Nephron progenitor cell (in vitro differentiated cells): ENCODE measurements at regions not wholly inside any gene's neighbourhood (a gene's known extent, or its start where the extent isn't known, plus 50 kb on each side); places are given as distances from the start of the nearest gene placed in this dataset.

Source experiments
- DNase-seq: peaks from one replicate; pipeline ENCODE4 v3.0.0; 2021
- H3K27ac Mint-ChIP-seq: 2 replicates; pipeline ENCODE4 v1.8.0; 2021; ENCODE audit warnings: mild to moderate bottlenecking, moderate library complexity, mixed read lengths
- H3K27me3 Mint-ChIP-seq: 2 replicates; pipeline ENCODE4 v1.8.0; 2021; ENCODE audit warnings: mild to moderate bottlenecking, low read depth, mixed read lengths; ENCODE audit not compliant: poor library complexity
- H3K36me3 Mint-ChIP-seq: 2 replicates; pipeline ENCODE4 v1.8.0; 2021; ENCODE audit warnings: low read depth, mixed read lengths
- H3K4me1 Mint-ChIP-seq: 2 replicates; pipeline ENCODE4 v1.8.0; 2021; ENCODE audit warnings: mixed read lengths
- H3K4me3 Mint-ChIP-seq: 2 replicates; pipeline ENCODE4 v1.8.0; 2021; ENCODE audit warnings: mild to moderate bottlenecking, moderate library complexity, mixed read lengths
- H3K9me3 Mint-ChIP-seq: 2 replicates; pipeline ENCODE4 v1.8.0; 2021; ENCODE audit warnings: mild to moderate bottlenecking, moderate library complexity, mixed read lengths
- CTCF ChIP-seq: fragments of 200-600 bp; sonication (generic); IDR thresholded peaks from 2 replicates; pipeline ENCODE4 v1.5.0; 2021; ENCODE audit warnings: antibody characterized with exemption

- no peaks in the 10 kb centered on the region for H3K9me3 Mint-ChIP-seq
Measured at GRCh38 chr1:244164511-244164890, 113.4 kb downstream of the ZBTB18 start.

GRCh38 chr1:244165021-244165420 is 113.9 kb downstream of the ZBTB18 start:
- Mint-ChIP-seq H3K27me3 (peaks cover 6% of the 10 kb centered on the region), H3K4me1 (peaks cover 5% of the 10 kb centered on the region), H3K9me3 (no peaks in the 10 kb centered on the region), H3K27ac (no peak overlapping the region), H3K4me3 (no peak overlapping the region), H3K36me3 (no peaks in the 10 kb centered on the region)
- TF ChIP-seq CTCF = no peak
- DNase-seq = no peak

More at GRCh38 chr1:244164511-244164890, 113.4 kb downstream of the ZBTB18 start:
- peaks cover 6% of the 10 kb centered on the region for H3K27me3 Mint-ChIP-seq
- TF ChIP-seq CTCF = no peak
- H3K4me1 Mint-ChIP-seq = peaks cover 5% of the 10 kb centered on the region
- H3K4me3 Mint-ChIP-seq = no peak overlapping the region
- H3K36me3 Mint-ChIP-seq = no peaks in the 10 kb centered on the region
- no peak for DNase-seq
- no peak overlapping the region for H3K27ac Mint-ChIP-seq

GRCh38 chr1:244165701-244166100 is 114.6 kb downstream of the ZBTB18 start:
- no peaks in the 10 kb centered on the region for H3K9me3 Mint-ChIP-seq
- no peak overlapping the region for H3K27ac Mint-ChIP-seq
- H3K36me3 Mint-ChIP-seq = no peaks in the 10 kb centered on the region
- peaks cover 6% of the 10 kb centered on the region for H3K27me3 Mint-ChIP-seq
- peaks cover 5% of the 10 kb centered on the region for H3K4me1 Mint-ChIP-seq
- H3K4me3 Mint-ChIP-seq = no peak overlapping the region
- DNase-seq = no peak
- no peak for TF ChIP-seq CTCF

- no peak overlapping the region for H3K4me3 Mint-ChIP-seq
- H3K36me3 Mint-ChIP-seq = no peaks in the 10 kb centered on the region
- no peak overlapping the region for H3K27ac Mint-ChIP-seq
- peaks cover 14% of the 10 kb centered on the region for H3K4me1 Mint-ChIP-seq
- no peak for TF ChIP-seq CTCF
- no peak for DNase-seq
- no peaks in the 10 kb centered on the region for H3K9me3 Mint-ChIP-seq
- H3K27me3 Mint-ChIP-seq = no peaks in the 10 kb centered on the region
Measured at GRCh38 chr1:244171241-244171985, 120.3 kb downstream of the ZBTB18 start.

- no peak for DNase-seq
- H3K4me1 Mint-ChIP-seq = peaks cover 14% of the 10 kb centered on the region
- H3K27me3 Mint-ChIP-seq = peaks cover 3% of the 10 kb centered on the region
- no peaks in the 10 kb centered on the region for H3K36me3 Mint-ChIP-seq
- H3K9me3 Mint-ChIP-seq = no peaks in the 10 kb centered on the region
- TF ChIP-seq CTCF = no peak
- H3K4me3 Mint-ChIP-seq = no peak overlapping the region
- peak overlapping the region; percentile 62 for H3K27ac Mint-ChIP-seq
Measured at GRCh38 chr1:244173240-244173639, 122.2 kb downstream of the ZBTB18 start.

- Mint-ChIP-seq H3K4me3 (no peak overlapping the region), H3K27me3 (peaks cover 6% of the 10 kb centered on the region), H3K36me3 (no peaks in the 10 kb centered on the region), H3K4me1 (peaks cover 14% of the 10 kb centered on the region), H3K27ac (no peak overlapping the region), H3K9me3 (no peaks in the 10 kb centered on the region)
- DNase-seq = no peak
- no peak for TF ChIP-seq CTCF
Measured at GRCh38 chr1:244173769-244174168, 122.7 kb downstream of the ZBTB18 start.
